22Rv1 (cell line): ENCODE measurements at regions not wholly inside any gene's neighbourhood (a gene's known extent, or its start where the extent isn't known, plus 50 kb on each side); places are given as distances from the start of the nearest gene placed in this dataset.

ENCODE experiments used
- CTCF ChIP-seq: fragments of 450-650 bp; IDR thresholded peaks from 2 replicates; pipeline ENCODE4 v1.5.1; 2017; ENCODE audit warnings: mild to moderate bottlenecking
- ZFX ChIP-seq: fragments of 450-650 bp; IDR thresholded peaks from 2 replicates; pipeline ENCODE4 v1.6.1; 2017; ENCODE audit warnings: antibody characterized with exemption, borderline replicate concordance

GRCh38 chr6:4405621-4406212 is 270.3 kb upstream of the ECI2 start:
- TF ChIP-seq CTCF, result no peak
- no peak for TF ChIP-seq ZFX
